ENCODE measurements at regions not wholly inside any gene's neighbourhood (a gene's known extent, or its start where the extent isn't known, plus 50 kb on each side); places are given as distances from the start of the nearest gene placed in this dataset.

DNA sequence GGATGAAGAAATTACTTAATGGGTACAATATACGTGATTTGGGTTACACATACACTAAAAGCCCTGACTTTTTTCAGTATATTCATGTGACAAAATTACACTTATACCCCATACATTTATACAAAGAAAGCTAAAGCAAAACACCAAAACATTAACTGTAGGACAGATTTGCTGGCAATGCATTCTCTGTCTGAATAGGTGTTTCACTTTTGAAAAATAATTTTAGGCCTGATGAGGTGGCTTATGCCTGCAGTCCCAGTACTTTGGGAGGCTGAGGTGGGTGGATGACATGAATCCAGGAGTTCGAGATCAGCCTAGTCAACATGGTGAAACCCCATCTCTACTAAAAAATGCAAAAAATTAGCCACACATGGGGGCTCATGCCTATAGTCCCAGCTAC, 301.5 kb upstream of the FAM98A start:
- TF ChIP-seq, protein P1, sequence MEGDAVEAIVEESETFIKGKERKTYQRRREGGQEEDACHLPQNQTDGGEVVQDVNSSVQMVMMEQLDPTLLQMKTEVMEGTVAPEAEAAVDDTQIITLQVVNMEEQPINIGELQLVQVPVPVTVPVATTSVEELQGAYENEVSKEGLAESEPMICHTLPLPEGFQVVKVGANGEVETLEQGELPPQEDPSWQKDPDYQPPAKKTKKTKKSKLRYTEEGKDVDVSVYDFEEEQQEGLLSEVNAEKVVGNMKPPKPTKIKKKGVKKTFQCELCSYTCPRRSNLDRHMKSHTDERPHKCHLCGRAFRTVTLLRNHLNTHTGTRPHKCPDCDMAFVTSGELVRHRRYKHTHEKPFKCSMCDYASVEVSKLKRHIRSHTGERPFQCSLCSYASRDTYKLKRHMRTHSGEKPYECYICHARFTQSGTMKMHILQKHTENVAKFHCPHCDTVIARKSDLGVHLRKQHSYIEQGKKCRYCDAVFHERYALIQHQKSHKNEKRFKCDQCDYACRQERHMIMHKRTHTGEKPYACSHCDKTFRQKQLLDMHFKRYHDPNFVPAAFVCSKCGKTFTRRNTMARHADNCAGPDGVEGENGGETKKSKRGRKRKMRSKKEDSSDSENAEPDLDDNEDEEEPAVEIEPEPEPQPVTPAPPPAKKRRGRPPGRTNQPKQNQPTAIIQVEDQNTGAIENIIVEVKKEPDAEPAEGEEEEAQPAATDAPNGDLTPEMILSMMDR (IDR thresholded peaks at IDR 0.05) = no peak
- no peak for TF ChIP-seq POLR2A (IDR thresholded peaks at IDR 0.05)
